IPS-11a (cell line): ENCODE measurements at regions not wholly inside any gene's neighbourhood (a gene's known extent, or its start where the extent isn't known, plus 50 kb on each side); places are given as distances from the start of the nearest gene placed in this dataset.

Experiments
- H3K4me3 ChIP-seq: one replicate; pipeline ENCODE4 v1.5.1; 2013; ENCODE audit warnings: low read depth, low read length, control low read depth

DNA sequence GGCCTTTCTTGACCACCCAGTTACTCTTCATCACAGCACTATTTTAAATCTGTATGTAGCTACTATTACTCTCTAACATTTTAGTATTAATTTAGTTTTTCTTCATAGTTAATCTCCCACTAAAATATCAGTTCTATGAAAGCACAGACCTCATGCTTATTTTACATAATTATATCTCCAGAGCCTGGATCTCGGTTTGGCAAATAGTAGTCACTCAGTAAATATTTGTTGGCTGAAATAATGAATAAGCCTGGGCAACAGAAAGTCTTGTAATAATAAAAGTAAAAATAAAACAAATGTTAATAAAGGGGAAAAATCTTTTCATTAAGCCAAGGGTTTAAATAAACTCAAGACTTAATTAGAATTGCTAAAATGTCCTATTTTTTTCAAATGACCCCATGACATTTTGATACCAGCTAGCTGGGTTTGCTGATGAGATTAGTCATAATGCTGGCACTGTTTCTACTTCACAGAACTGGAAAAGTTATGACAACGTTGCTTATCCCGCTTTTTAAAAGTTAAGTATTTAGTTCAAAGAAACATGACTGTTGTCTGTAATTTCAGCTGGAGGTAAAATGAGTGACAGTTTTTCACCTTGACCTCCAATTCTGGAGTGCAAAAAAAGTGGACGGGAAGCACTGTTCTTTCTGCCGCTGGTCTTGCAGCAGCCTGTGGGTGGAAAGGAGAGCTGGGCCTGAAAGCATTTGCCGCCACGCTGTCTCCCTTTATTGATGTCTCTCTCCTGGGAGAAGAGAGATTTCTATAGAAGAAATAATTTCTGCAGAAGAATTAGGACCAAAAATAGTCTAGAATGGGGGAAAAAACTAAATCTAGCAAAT lies 85.2 kb upstream of the SPATA13 start:
- H3K4me3 ChIP-seq, result no peak overlapping the region

DNA sequence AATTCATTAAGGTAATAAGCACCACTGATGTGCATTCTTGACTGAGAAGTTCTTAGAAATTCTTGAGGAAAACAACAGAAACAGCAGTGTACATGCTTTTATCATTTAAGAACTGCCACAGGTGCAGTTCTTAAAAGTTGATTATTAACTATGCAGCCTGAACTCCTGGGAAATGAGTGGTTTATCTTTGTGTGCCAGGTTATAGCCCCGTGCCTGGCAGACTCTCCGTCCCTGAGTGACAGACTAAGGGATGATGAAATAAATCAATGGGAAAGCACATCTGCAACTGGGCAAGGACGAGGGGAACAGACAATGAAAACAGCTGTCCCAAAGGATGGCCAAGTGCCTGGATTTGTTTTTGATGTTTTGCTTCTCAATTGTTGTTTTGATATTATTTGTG lies 84.4 kb upstream of the SPATA13 start:
- no peak overlapping the region for H3K4me3 ChIP-seq

DNA sequence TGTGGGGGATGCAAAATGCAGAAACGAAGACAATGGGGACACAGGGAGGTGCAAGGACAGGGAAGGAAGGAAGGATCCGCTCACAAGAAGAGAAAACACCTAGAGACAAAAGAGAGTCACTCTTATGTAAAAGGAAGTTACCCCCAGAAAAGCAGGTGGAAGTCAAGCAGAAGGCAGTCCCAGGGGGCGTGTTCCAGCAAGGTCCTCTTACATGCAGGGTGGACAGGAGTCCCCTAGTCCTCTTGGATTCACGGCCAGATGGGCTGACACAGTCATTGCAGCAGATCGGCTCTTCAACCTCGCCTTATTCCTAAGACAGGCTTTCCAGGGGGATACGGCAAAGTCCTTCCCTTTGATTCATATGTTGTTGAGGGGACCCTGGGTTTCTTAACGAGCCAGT lies 83.9 kb upstream of the SPATA13 start:
- H3K4me3 ChIP-seq, result no peak overlapping the region

GRCh38 chr13:24080134-24080533 lies 80.4 kb upstream of the SPATA13 start:
- H3K4me3 ChIP-seq, result no peak overlapping the region

DNA sequence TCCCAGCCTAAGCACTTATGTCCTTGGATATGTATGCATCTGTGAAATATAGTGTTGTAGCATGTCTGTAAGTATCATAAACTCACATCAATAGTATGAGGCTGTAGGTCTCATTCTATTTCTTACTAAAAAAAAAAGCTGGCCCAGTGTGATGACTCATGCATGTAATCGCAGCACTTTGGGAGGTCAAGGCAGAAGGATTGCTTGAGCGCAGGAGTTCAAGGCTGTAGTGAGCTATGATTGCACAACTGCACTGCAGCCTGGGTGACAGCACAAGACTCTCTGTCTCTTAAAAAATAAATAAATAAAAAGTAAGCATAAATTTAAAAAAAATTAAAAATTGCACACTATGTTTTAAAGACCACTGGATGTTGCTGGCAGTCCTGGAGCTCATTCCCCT lies 79.1 kb upstream of the SPATA13 start:
- H3K4me3 ChIP-seq, result no peak overlapping the region

GRCh38 chr13:24083141-24083540 lies 77.4 kb upstream of the SPATA13 start:
- H3K4me3 ChIP-seq, result no peak overlapping the region

GRCh38 chr13:24083722-24084421 lies 76.6 kb upstream of the SPATA13 start:
- no peak overlapping the region for H3K4me3 ChIP-seq

- no peak overlapping the region for H3K4me3 ChIP-seq
Observed at GRCh38 chr13:24085662-24086061, 74.9 kb upstream of the SPATA13 start.

GRCh38 chr13:24086642-24087041 lies 73.9 kb upstream of the SPATA13 start:
- no peak overlapping the region for H3K4me3 ChIP-seq

DNA sequence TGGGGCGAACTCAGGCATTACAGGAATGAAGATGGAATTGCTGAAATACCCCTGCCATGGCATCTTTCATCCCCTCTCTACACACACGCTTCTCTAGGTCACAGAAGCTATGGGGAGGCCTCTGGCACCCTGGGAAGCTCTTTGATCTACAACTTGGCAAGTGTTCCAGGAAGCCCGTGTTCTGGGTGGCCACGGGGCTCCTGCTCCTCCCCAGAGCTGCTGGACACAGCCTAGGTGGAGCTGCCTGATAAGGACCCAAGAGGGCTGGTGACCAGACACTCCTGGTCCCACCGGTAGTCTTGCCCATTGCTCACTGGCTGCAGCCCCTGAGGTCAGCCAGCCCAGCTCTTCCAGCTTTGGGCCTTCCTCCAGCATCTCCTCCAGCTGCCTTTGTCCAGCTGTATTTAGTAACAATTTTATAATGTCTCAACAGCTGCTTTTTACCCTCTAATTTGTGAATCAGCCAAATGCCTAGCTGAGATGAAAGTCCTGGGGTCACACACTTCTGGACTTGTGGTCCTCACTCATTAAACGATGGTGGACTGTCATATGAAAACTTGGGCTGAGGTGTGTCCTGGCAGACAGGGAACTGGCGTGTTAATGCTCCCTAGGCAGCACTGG lies 72.8 kb upstream of the SPATA13 start:
- H3K4me3 ChIP-seq, result no peak overlapping the region

- H3K4me3 ChIP-seq, result no peak overlapping the region
Observed at GRCh38 chr13:24090049-24090448, 70.5 kb upstream of the SPATA13 start.

DNA sequence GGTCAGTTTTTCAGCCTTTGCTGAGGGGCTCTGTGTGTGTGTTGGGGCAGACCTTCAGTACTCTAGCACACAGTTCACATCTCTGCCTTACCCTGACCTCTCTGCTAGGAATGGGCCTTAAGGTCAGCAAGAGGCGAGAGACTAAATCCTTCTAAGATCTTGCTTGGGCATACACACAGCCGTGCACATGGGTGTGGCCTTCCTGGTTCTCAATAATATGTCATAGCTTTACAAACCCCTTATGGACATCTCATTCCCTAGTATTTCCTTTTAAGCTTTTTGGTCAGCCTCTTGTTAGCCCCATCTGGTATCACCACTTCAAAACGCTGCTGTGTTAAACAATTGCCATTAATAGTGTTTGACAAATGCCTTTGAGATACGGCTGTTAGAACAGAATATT lies 69.4 kb upstream of the SPATA13 start:
- no peak overlapping the region for H3K4me3 ChIP-seq

DNA sequence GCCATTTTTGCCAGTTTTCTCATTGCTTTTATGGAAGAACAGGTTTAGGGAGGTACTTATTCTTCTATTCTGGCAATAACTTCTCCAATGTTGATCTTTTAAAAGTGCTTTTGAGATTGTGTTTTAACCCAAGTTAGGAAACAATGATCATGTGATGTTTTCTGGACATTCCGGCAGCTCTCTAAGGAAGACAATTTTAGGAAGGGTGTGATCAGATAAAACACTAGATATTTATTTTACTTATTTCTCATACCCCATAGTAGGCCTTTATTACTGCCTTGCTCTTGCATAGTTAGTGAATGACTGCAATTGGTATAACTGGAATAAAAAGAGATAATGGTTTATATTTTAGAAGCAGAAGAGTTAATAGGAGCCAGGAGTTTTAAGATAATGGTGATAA lies 68.4 kb upstream of the SPATA13 start:
- H3K4me3 ChIP-seq, result no peak overlapping the region

DNA sequence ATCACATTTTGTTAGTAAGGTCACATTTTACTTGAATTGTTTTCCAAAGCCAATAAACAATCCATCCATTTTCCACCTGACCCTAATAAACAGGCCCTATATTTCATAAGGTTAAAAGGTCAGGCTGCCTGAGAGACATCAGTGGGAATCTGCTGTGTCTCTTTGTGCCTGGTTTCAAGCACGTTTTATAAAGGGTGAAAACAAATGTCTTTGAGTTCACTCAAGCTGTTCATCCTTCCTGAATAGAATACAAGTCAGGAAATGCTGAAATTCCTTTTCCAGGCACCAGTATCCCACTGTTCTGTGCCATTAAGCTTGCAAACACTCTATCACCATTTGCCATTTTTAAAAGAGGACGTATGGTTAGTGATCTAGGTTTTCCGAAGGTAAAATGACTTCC lies 67.5 kb upstream of the SPATA13 start:
- H3K4me3 ChIP-seq, result no peak overlapping the region

- H3K4me3 ChIP-seq, result no peak overlapping the region
Observed at GRCh38 chr13:24096659-24097058, 63.9 kb upstream of the SPATA13 start.

- no peak overlapping the region for H3K4me3 ChIP-seq
Observed at GRCh38 chr13:24097064-24097463, 63.5 kb upstream of the SPATA13 start.

DNA sequence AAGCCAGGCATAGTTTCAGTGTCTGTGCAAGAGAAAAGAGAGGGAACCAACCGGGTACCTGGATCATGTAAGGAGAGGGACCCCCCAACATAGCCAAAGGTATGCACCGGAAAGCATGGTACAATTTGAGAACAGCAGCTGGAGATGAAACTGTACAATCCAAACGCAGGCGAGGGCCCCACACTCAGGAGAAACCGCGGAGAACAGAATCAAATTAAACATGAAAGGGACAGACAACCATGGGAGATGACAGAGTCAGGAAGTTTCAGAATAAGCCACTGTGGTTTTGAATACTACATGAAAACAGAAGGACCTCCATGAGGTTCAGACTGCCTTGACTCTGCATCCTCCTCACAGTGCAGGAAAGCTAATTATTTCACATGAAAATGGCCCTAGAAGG lies 62.9 kb upstream of the SPATA13 start:
- no peak overlapping the region for H3K4me3 ChIP-seq

- no peak overlapping the region for H3K4me3 ChIP-seq
Observed at GRCh38 chr13:24099490-24099889, 61.0 kb upstream of the SPATA13 start.

- H3K4me3 ChIP-seq, result no peak overlapping the region
Observed at GRCh38 chr13:24100188-24100587, 60.3 kb upstream of the SPATA13 start.

- H3K4me3 ChIP-seq, result no peak overlapping the region
Observed at GRCh38 chr13:24103782-24104372, 56.6 kb upstream of the SPATA13 start.

DNA sequence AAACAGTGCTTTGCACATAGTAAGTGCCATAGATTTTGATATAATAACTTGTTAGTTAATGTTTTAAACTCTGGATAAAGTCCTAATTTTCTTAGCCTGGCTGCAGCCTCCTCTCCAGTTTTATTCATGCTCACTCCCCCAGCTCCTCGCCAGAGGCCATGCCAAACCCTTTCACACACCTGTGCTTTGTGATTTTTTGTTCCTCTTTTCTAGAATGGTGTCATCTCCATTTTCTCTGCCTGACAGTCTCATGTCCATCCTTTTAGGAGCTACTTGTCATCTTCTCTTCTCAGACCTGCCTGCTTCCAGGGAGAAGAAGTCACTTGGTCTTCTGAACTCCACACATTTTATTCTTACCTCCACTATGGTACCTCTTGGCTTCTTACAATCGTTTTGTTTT lies 55.8 kb upstream of the SPATA13 start:
- H3K4me3 ChIP-seq, result no peak overlapping the region

GRCh38 chr13:24106429-24106828 lies 54.1 kb upstream of the SPATA13 start:
- no peak overlapping the region for H3K4me3 ChIP-seq
